Chondrocyte (in vitro differentiated cells): ENCODE measurements at regions not wholly inside any gene's neighbourhood (a gene's known extent, or its start where the extent isn't known, plus 50 kb on each side); places are given as distances from the start of the nearest gene placed in this dataset.

Experiments used
- DNase-seq: peaks from one replicate; pipeline ENCODE4 v3.0.0; 2021; ENCODE audit warnings: mixed read lengths, low spot score
- H3K27ac Mint-ChIP-seq: one replicate; pipeline ENCODE4 v1.8.0; 2021; ENCODE audit warnings: mild to moderate bottlenecking, moderate library complexity, mixed read lengths; ENCODE audit not compliant: unreplicated experiment
- H3K27me3 Mint-ChIP-seq: 2 replicates; pipeline ENCODE4 v1.8.0; 2021; ENCODE audit warnings: low read depth, mixed read lengths
- H3K36me3 Mint-ChIP-seq: 2 replicates; pipeline ENCODE4 v1.8.0; 2021; ENCODE audit warnings: low read depth, mixed read lengths
- H3K4me1 Mint-ChIP-seq: 2 replicates; pipeline ENCODE4 v1.8.0; 2021; ENCODE audit warnings: low read depth, mild to moderate bottlenecking, mixed read lengths
- H3K4me3 Mint-ChIP-seq: one replicate; pipeline ENCODE4 v1.8.0; 2021; ENCODE audit warnings: mild to moderate bottlenecking, moderate library complexity, mixed read lengths; ENCODE audit not compliant: unreplicated experiment
- H3K9me3 Mint-ChIP-seq: 2 replicates; pipeline ENCODE4 v1.8.0; 2021; ENCODE audit warnings: low read depth, mixed read lengths
- TF ChIP-seq, protein P1 (sequence below): fragments of 200-600 bp; sonication (generic); IDR thresholded peaks from 2 replicates; pipeline ENCODE4 v1.5.0; 2021; ENCODE audit warnings: antibody characterized with exemption, mild to moderate bottlenecking, moderate library complexity

DNA sequence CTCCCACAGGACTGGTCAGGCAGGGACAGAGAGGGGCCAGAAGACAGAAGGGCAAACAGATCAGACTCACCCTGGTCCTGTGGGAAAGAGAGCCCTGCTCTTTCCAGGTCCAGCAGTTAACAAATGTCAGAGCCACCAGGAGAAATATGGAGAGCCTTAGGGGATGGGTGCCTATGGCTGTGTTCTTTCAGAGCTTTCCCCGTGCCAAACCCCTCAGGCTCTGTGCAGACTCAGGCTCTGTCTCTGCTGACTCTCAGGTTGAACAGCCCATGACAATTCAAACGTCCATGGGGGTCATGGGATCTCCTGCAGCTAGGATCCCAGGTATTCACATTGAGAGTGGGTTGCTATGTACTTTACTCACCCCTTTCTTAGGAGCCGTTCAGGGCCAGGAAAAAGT lies 120.8 kb upstream of the ERBB4 start:
- H3K4me1 Mint-ChIP-seq: no peaks in the 10 kb centered on the region
- no peak overlapping the region for H3K4me3 Mint-ChIP-seq
- DNase-seq: no peak
- H3K27me3 Mint-ChIP-seq: peaks cover 12% of the 10 kb centered on the region
- TF ChIP-seq, protein P1, sequence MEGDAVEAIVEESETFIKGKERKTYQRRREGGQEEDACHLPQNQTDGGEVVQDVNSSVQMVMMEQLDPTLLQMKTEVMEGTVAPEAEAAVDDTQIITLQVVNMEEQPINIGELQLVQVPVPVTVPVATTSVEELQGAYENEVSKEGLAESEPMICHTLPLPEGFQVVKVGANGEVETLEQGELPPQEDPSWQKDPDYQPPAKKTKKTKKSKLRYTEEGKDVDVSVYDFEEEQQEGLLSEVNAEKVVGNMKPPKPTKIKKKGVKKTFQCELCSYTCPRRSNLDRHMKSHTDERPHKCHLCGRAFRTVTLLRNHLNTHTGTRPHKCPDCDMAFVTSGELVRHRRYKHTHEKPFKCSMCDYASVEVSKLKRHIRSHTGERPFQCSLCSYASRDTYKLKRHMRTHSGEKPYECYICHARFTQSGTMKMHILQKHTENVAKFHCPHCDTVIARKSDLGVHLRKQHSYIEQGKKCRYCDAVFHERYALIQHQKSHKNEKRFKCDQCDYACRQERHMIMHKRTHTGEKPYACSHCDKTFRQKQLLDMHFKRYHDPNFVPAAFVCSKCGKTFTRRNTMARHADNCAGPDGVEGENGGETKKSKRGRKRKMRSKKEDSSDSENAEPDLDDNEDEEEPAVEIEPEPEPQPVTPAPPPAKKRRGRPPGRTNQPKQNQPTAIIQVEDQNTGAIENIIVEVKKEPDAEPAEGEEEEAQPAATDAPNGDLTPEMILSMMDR: no peak
- peaks cover 3% of the 10 kb centered on the region for H3K36me3 Mint-ChIP-seq
- H3K9me3 Mint-ChIP-seq: peaks cover 14% of the 10 kb centered on the region
- H3K27ac Mint-ChIP-seq: no peak overlapping the region

DNA sequence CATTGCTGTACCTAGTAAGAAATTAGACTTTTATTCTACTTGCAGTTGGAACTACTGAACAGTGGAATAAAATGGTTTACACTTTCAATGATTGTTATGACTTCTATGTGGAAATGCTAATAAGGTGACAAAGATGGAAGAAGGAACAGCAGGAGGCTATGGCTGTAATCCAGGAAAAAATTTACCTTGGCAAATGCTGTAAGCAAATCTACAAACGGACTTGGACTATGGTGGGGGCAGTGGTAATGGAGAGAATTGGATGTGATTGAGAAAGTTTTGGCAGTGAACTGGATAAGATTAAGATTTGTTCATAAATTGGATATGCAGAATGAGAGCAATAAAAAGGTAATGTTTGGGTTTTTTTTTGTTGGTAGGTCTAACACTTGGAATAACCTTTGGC lies 111.0 kb upstream of the ERBB4 start:
- peaks cover 3% of the 10 kb centered on the region for H3K9me3 Mint-ChIP-seq
- TF ChIP-seq, protein P1: no peak
- H3K27me3 Mint-ChIP-seq: peaks cover 4% of the 10 kb centered on the region
- DNase-seq: no peak
- no peaks in the 10 kb centered on the region for H3K36me3 Mint-ChIP-seq
- H3K27ac Mint-ChIP-seq: no peak overlapping the region
- no peak overlapping the region for H3K4me3 Mint-ChIP-seq
- peaks cover 5% of the 10 kb centered on the region for H3K4me1 Mint-ChIP-seq

DNA sequence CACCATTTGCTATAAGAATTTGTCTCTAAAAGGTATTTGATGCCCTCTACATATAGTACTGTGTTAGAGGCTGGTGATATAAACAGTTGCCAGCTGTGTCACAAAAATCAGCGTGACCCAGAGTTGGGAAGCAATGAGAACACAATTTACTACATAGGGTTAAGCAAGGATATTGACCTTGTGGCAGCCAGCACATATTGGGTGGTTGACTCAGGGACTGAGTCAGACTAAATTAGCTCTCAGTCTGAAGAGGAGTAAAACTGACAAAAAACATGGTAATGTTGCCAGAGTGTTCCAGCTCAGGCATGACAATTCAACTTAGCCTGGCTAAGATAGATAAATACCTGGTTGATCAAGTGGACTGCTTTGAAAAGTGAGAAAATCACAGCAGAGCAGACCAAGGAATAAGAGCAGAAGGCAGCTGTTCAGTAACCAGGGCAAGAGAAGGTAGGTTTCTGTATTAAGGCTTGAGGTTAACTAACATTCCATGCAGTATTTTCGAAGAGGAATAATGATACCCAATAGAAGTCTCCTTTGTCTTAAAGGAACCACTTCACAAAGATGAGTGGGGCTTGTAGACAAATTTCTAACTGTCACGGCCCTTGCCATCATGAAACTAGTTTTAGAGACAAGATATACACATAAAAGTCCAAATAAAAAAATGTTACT lies 108.2 kb upstream of the ERBB4 start:
- Mint-ChIP-seq H3K36me3 (no peaks in the 10 kb centered on the region), H3K27me3 (peaks cover 12% of the 10 kb centered on the region), H3K4me1 (peaks cover 5% of the 10 kb centered on the region), H3K9me3 (no peaks in the 10 kb centered on the region), H3K4me3 (no peak overlapping the region), H3K27ac (no peak overlapping the region)
- TF ChIP-seq, protein P1: no peak
- no peak for DNase-seq

DNA sequence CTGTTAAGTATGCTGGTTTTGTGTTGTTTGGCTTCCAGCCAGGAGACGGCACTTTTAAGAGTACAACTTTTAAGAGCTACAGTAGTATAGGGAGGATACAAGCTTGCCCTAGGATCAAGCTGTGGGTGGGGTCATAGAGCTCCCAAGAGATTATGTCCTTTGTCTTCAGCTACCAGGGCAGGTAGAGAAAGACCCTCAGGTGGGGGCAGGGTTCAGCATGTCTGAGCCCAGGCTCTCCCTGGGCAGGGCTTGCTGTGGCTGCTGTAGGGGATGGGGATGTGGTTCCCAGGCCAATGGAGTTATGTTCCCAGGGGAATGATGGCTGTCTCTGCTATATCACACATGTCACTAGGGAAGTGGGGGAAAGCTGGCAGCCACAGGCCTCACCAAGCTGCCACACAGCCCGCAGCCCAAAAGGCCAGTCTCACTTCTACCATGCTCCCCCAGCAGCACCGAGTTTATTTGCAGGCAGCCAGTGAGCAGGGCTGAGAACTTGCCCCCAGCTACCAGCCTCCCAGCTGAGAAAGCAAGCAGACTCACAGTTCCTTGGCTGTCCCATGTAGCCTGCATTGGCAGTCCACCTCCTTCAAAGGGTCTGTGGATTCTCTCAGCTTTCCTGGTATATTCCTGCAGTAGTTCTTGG lies 105.7 kb upstream of the ERBB4 start:
- H3K36me3 Mint-ChIP-seq: no peaks in the 10 kb centered on the region

DNA sequence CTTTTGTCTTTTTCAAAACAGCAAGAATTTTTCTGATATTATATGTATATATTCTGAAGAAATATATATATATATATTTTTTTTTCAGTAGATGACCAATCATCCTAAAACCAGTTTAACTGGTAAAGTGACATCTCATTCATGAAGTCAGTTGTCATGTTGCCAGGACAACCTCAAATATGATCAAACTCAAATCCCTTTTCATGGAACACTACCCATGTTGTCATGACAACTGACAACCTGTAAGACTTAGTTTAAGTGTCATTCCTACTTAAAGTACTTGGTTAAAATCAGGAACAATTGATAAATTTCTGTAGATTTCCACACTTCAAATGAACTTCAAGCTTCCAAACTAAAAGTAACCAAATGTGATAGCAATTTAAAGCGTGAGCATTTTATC lies 101.8 kb upstream of the ERBB4 start:
- TF ChIP-seq, protein P1: no peak
- no peak overlapping the region for H3K27ac Mint-ChIP-seq
- DNase-seq: no peak
- no peaks in the 10 kb centered on the region for H3K36me3 Mint-ChIP-seq
- peaks cover 4% of the 10 kb centered on the region for H3K9me3 Mint-ChIP-seq
- H3K4me1 Mint-ChIP-seq: no peaks in the 10 kb centered on the region
- H3K27me3 Mint-ChIP-seq: peaks cover 27% of the 10 kb centered on the region
- H3K4me3 Mint-ChIP-seq: no peak overlapping the region

More for the DNA sequence above, 105.7 kb upstream of the ERBB4 start:
- TF ChIP-seq, protein P1: no peak
- Mint-ChIP-seq H3K27me3 (peaks cover 17% of the 10 kb centered on the region), H3K9me3 (no peaks in the 10 kb centered on the region), H3K27ac (no peak overlapping the region), H3K4me1 (peaks cover 5% of the 10 kb centered on the region), H3K4me3 (no peak overlapping the region)
- DNase-seq: no peak
